Calu3 (cell line): ENCODE measurements at regions not wholly inside any gene's neighbourhood (a gene's known extent, or its start where the extent isn't known, plus 50 kb on each side); places are given as distances from the start of the nearest gene placed in this dataset.

Source experiments
- BruUV-seq: library from RNA; stranded (reverse); fragments of 400-500 nt; replicated peaks from 2 replicates; lab custom pipeline; 2021; lab: Mats Ljungman, UMichigan
- CTCF ChIA-PET: fragments of 300-600 bp; sonication (Branson Sonifier 250); formaldehyde crosslinking; loops from one replicate; lab custom pipeline; 2022; ENCODE audit warnings: antibody characterized with exemption; lab: Charles Lee
- DNase-seq: peaks from one replicate; pipeline ENCODE4 v3.0.0; 2022
- H3K27ac Mint-ChIP-seq: one replicate; pipeline ENCODE4 v1.8.0; 2022; ENCODE audit warnings: mixed read lengths; ENCODE audit not compliant: unreplicated experiment
- H3K27me3 Mint-ChIP-seq: one replicate; pipeline ENCODE4 v1.8.0; 2022; ENCODE audit warnings: mixed read lengths; ENCODE audit not compliant: unreplicated experiment
- H3K36me3 Mint-ChIP-seq: one replicate; pipeline ENCODE4 v1.8.0; 2022; ENCODE audit warnings: mild to moderate bottlenecking, moderate library complexity, mixed read lengths; ENCODE audit not compliant: insufficient read depth, unreplicated experiment
- H3K4me1 Mint-ChIP-seq: one replicate; pipeline ENCODE4 v1.8.0; 2022; ENCODE audit warnings: mild to moderate bottlenecking, low read depth, mixed read lengths; ENCODE audit not compliant: unreplicated experiment
- H3K4me3 Mint-ChIP-seq: one replicate; pipeline ENCODE4 v1.8.0; 2022; ENCODE audit warnings: mild to moderate bottlenecking, low read depth, moderate library complexity, mixed read lengths; ENCODE audit not compliant: unreplicated experiment
- H3K9me3 Mint-ChIP-seq: one replicate; pipeline ENCODE4 v1.8.0; 2022; ENCODE audit warnings: low read depth, mixed read lengths; ENCODE audit not compliant: unreplicated experiment
- intact Hi-C: fragments of 100-400 bp; cut with micrococcal nuclease; formaldehyde crosslinking; loops from one replicate; pipeline ENCODE4 v1.10.0; 2022; ENCODE audit not compliant: unreplicated experiment
- TF ChIP-seq, protein P1 (sequence below): fragments of 200-600 bp; IDR thresholded peaks from one replicate; pipeline ENCODE4 v1.8.0; 2022; ENCODE audit warnings: antibody characterized with exemption; ENCODE audit not compliant: unreplicated experiment

DNA sequence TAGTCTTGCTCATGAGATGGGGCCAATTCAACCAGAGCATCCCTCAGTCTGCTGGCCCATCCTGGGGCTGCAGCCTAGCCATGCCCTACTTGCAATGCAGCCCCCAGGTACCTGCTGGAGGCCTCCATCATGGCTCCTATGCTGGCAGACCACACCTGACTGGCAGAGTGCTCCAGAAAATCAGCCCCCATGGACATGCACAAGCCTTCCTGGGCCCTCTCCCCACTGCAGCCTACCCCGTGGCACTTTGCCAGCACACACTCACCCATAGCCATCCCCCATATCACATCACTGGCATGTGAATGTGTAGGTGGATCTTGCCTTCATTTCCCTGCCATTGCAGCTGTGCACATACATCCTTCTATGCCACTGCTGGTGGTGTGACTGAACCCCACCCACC is 381.8 kb downstream of the UBE2NL start:
- Mint-ChIP-seq H3K27me3 (no peaks in the 10 kb centered on the region), H3K4me3 (no peak overlapping the region), H3K4me1 (no peaks in the 10 kb centered on the region), H3K27ac (no peak overlapping the region), H3K9me3 (peaks cover 7% of the 10 kb centered on the region), H3K36me3 (no peaks in the 10 kb centered on the region)
- CTCF ChIA-PET = no interaction called here
- TF ChIP-seq, protein P1, sequence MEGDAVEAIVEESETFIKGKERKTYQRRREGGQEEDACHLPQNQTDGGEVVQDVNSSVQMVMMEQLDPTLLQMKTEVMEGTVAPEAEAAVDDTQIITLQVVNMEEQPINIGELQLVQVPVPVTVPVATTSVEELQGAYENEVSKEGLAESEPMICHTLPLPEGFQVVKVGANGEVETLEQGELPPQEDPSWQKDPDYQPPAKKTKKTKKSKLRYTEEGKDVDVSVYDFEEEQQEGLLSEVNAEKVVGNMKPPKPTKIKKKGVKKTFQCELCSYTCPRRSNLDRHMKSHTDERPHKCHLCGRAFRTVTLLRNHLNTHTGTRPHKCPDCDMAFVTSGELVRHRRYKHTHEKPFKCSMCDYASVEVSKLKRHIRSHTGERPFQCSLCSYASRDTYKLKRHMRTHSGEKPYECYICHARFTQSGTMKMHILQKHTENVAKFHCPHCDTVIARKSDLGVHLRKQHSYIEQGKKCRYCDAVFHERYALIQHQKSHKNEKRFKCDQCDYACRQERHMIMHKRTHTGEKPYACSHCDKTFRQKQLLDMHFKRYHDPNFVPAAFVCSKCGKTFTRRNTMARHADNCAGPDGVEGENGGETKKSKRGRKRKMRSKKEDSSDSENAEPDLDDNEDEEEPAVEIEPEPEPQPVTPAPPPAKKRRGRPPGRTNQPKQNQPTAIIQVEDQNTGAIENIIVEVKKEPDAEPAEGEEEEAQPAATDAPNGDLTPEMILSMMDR = no peak
- intact Hi-C loops = no loop called here
- no peak for DNase-seq
- no TSS peak for BruUV-seq

DNA sequence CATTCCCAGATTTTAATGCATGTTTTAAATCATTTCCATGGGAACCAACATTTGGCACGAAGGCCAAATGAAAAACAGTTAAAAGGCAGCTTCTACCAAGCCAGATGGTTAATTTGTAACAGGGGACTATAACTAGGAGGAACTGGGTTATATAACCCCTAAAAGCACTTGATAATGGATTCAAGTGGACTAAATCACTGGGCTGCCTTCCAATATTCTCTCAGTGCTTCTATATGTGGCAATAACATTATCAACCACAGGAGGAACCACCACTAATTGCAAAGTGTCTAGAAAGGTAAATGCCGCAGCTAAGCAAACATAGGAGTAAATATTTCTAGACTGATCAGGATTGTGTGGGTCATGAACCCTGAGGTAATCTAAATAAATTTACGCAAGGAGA is 391.5 kb downstream of the UBE2NL start:
- TF ChIP-seq, protein P1 = no peak
- H3K9me3 Mint-ChIP-seq = peaks cover 19% of the 10 kb centered on the region
- no TSS peak for BruUV-seq
- no peaks in the 10 kb centered on the region for H3K36me3 Mint-ChIP-seq
- H3K27me3 Mint-ChIP-seq = no peaks in the 10 kb centered on the region
- intact Hi-C loops = no loop called here
- CTCF ChIA-PET = no interaction called here
- no peak overlapping the region for H3K27ac Mint-ChIP-seq
- H3K4me1 Mint-ChIP-seq = no peaks in the 10 kb centered on the region
- no peak overlapping the region for H3K4me3 Mint-ChIP-seq
- no peak for DNase-seq

DNA sequence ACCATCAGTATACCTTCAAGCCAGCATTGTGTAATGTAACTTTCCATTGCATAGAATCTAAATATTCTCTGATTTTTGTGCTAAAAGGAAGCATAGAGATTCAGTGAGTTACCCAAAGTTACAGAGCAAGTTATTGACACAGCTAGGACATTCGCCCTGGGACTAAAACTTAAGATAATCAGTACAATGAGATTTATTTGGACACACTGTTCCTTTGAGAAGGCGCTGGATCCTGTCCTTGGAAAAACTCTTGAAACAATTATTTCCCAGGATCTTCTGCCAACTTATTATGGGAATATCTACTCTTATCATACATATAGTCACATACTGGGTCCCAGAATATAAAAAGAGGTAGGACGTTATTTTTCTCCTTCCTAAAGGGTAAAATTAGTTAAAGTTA is 392.0 kb downstream of the UBE2NL start:
- TF ChIP-seq, protein P1 = no peak
- peaks cover 20% of the 10 kb centered on the region for H3K9me3 Mint-ChIP-seq
- CTCF ChIA-PET = no interaction called here
- DNase-seq = no peak
- H3K4me1 Mint-ChIP-seq = no peaks in the 10 kb centered on the region
- intact Hi-C loops = no loop called here
- H3K27me3 Mint-ChIP-seq = no peaks in the 10 kb centered on the region
- H3K4me3 Mint-ChIP-seq = no peak overlapping the region
- H3K36me3 Mint-ChIP-seq = no peaks in the 10 kb centered on the region
- BruUV-seq = no TSS peak
- H3K27ac Mint-ChIP-seq = no peak overlapping the region

DNA sequence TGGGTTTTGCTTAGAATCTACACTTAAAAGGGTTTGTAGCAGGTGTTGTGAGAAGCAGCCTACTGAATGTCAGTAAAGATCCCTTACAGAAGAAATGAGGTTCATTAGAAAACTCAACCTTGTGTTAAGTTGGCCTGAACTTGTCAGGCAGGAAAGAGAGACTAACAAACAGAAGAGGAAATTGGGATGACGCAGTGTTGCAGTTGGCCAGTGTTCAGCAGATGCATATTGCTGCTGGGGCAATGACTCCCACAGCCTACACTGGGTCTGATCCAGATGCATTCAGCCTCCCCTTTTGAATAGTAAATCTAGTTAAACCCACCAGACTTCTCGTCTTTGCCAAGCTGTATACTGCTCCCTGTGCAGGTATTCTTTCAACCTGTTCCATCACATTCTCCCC is 409.4 kb downstream of the UBE2NL start:
- TF ChIP-seq, protein P1 = no peak
- CTCF ChIA-PET = interaction anchor here (0.7 kb wide), 1 partner anchor 81 kb away, joined by 5 read pairs; no protein-coding TSS in a partner anchor
- no peaks in the 10 kb centered on the region for H3K36me3 Mint-ChIP-seq
- H3K4me1 Mint-ChIP-seq = no peaks in the 10 kb centered on the region
- H3K27ac Mint-ChIP-seq = no peak overlapping the region
- intact Hi-C loops = no loop called here
- peaks cover 19% of the 10 kb centered on the region for H3K9me3 Mint-ChIP-seq
- H3K4me3 Mint-ChIP-seq = no peak overlapping the region
- BruUV-seq = no TSS peak
- no peak for DNase-seq
- no peaks in the 10 kb centered on the region for H3K27me3 Mint-ChIP-seq

DNA sequence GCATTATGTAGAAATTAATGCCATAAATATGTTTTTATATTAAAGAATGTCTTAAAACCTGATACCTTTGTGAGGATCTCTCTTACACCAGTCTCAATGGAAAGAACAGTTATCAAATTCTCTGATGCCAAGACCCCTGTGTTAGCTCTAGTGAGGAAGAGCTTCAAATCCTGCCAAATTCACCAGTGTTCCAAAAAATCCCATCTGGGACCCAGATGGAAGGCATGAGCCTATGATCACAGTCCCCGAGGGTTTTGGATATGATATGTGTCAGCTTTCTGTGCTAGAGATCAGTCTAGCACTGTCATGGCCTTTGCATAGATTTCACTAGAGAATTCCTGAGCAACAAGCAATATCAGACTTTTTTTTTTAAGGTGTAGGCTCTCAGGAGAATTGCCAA is 412.1 kb downstream of the UBE2NL start:
- Mint-ChIP-seq H3K9me3 (peaks cover 19% of the 10 kb centered on the region), H3K27me3 (no peaks in the 10 kb centered on the region), H3K36me3 (no peaks in the 10 kb centered on the region), H3K4me1 (no peaks in the 10 kb centered on the region), H3K4me3 (no peak overlapping the region), H3K27ac (no peak overlapping the region)
- DNase-seq = no peak
- TF ChIP-seq, protein P1 = no peak
- BruUV-seq = no TSS peak
- intact Hi-C loops = no loop called here
- CTCF ChIA-PET = no interaction called here
